Fibroblast of lung (primary cell): ENCODE measurements at regions not wholly inside any gene's neighbourhood (a gene's known extent, or its start where the extent isn't known, plus 50 kb on each side); places are given as distances from the start of the nearest gene placed in this dataset.

Source experiments
- DNase-seq, 2 donors: peaks; one replicate each; pipeline versions ENCODE4 v3.0.0 to v3.0.0-alpha.2; 2010; ENCODE audit warnings: low read depth in 2 of 2
- H2AFZ ChIP-seq: 2 replicates; pipeline ENCODE4 v1.5.1; 2012; ENCODE audit warnings: low read length, control low read depth, inconsistent platforms
- H3K27ac ChIP-seq: 2 replicates; pipeline ENCODE4 v1.5.1; 2011; ENCODE audit warnings: low read length, control low read depth; ENCODE audit not compliant: insufficient read depth
- H3K27me3 ChIP-seq: 2 replicates; pipeline ENCODE4 v1.5.1; 2011; ENCODE audit warnings: mild to moderate bottlenecking, low read length; ENCODE audit not compliant: control insufficient read depth, insufficient read depth
- H3K36me3 ChIP-seq: 2 replicates; pipeline ENCODE4 v1.5.1; 2011; ENCODE audit warnings: low read length; ENCODE audit not compliant: control insufficient read depth, insufficient read depth
- H3K4me1 ChIP-seq: 2 replicates; pipeline ENCODE4 v1.5.1; 2011; ENCODE audit warnings: low read length; ENCODE audit not compliant: control insufficient read depth, insufficient read depth; ENCODE audit errors: extremely low read depth
- H3K4me2 ChIP-seq: 2 replicates; pipeline ENCODE4 v1.5.1; 2011; ENCODE audit warnings: low read length, control low read depth; ENCODE audit not compliant: insufficient read depth; ENCODE audit errors: extremely low read depth
- H3K4me3 ChIP-seq, 4 experiments: fragments of 200-600 bp in 1 of 4; sonication (generic) in 1 of 4; replicated peaks in 1 of 4; 2 replicates each; pipeline ENCODE4 v1.5.1; 2011 to 2016; ENCODE audit warnings: low read length in 4 of 4, low read depth in 3 of 4, mild to moderate bottlenecking in 3 of 4, control low read depth in 2 of 4, inconsistent platforms in 1 of 4, mixed read lengths in 1 of 4; ENCODE audit not compliant: insufficient read depth in 1 of 4; ENCODE audit errors: control extremely low read depth in 1 of 4
- H3K79me2 ChIP-seq: 2 replicates; pipeline ENCODE4 v1.5.1; 2012; ENCODE audit warnings: mild to moderate bottlenecking, low read length, inconsistent platforms; ENCODE audit not compliant: control insufficient read depth, insufficient read depth
- H3K9ac ChIP-seq: 2 replicates; pipeline ENCODE4 v1.5.1; 2011; ENCODE audit warnings: mild to moderate bottlenecking, low read length, control low read depth; ENCODE audit not compliant: insufficient read depth
- H3K9me3 ChIP-seq: 2 replicates; pipeline ENCODE4 v1.5.1; 2012; ENCODE audit warnings: low read depth, low read length; ENCODE audit not compliant: control insufficient read depth, insufficient read depth
- H4K20me1 ChIP-seq: 2 replicates; pipeline ENCODE4 v1.5.1; 2011; ENCODE audit warnings: low read length; ENCODE audit not compliant: control insufficient read depth, insufficient read depth; ENCODE audit errors: extremely low read depth
- EZH2 ChIP-seq: IDR thresholded peaks from 2 replicates; pipeline ENCODE4 v1.5.1; 2012; ENCODE audit warnings: low read length, control low read depth, mild to moderate bottlenecking; ENCODE audit errors: missing control alignments
- TF ChIP-seq, protein P1 (sequence below), 2 donors: IDR thresholded peaks in 1 of 2; conservative IDR thresholded peaks in 1 of 2; 1 replicate in 1 of 2; 2 replicates in 1 of 2; pipeline ENCODE4 v1.5.1; 2011 to 2012; ENCODE audit warnings: low read length in 2 of 2, control low read depth in 1 of 2, inconsistent platforms in 1 of 2, low read depth in 1 of 2, mild to moderate bottlenecking in 1 of 2

DNA sequence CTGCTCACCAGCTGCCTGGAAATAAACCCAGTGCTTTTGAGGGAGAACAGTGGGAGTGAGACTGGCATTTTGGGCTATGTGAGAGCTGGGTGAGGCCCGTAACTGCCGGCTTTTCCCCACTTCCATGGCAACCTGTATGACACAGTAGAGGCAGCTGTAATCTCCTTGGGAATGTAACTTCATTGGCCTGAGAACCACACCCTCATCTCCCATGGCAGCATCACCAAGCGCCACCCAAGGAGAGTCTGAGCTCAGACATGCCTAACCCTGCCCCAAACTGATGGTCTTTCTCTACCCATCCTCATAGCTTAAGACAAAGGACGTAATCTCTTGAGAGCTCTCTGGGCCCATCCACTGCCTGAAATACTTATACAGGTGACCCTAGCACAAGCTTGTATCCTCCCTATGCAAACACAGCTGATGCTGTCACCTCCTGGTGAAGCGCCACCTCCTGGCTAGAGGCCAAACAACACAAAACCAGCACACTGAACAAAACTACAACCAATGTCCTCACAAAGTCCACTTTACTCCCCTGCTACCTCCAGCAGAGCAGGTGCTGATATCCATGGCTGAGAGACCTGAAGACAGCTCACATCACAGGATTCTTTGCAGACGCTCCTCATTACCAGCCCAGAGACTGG is 763.4 kb upstream of the NRXN1 start:
- H3K4me1 ChIP-seq: no peaks in the 10 kb centered on the region

DNA sequence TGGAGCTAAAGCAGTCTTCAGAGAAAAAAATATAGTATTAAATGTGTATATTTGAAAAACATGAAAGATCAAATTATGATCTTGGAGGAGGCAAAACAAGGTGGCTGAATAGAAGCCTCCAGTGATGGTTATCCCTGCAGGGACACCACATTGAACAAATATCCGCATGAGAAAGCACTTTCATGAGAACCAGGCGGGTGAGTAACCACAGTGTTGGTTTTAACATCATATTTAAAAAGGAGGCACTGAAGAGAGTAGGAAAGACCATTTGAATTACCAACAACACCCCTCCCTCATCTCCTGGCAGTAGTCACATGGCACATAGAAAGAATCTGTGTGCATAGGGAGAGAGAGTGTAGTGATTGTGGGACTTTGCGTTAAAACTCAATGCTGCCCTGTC is 759.6 kb upstream of the NRXN1 start:
- H3K4me2 ChIP-seq: no peak overlapping the region

More for the DNA sequence above, 763.4 kb upstream of the NRXN1 start:
- no peaks in the 10 kb centered on the region for H3K27me3 ChIP-seq
- no peak overlapping the region for H3K4me2 ChIP-seq
- no peaks in the 10 kb centered on the region for H3K79me2 ChIP-seq
- no peak overlapping the region for H3K9ac ChIP-seq
- DNase-seq: no peak
- H4K20me1 ChIP-seq: no peaks in the 10 kb centered on the region
- H2AFZ ChIP-seq: no peak overlapping the region
- H3K4me3 ChIP-seq: no peak overlapping the region
- no peaks in the 10 kb centered on the region for H3K9me3 ChIP-seq
- TF ChIP-seq, protein P1, sequence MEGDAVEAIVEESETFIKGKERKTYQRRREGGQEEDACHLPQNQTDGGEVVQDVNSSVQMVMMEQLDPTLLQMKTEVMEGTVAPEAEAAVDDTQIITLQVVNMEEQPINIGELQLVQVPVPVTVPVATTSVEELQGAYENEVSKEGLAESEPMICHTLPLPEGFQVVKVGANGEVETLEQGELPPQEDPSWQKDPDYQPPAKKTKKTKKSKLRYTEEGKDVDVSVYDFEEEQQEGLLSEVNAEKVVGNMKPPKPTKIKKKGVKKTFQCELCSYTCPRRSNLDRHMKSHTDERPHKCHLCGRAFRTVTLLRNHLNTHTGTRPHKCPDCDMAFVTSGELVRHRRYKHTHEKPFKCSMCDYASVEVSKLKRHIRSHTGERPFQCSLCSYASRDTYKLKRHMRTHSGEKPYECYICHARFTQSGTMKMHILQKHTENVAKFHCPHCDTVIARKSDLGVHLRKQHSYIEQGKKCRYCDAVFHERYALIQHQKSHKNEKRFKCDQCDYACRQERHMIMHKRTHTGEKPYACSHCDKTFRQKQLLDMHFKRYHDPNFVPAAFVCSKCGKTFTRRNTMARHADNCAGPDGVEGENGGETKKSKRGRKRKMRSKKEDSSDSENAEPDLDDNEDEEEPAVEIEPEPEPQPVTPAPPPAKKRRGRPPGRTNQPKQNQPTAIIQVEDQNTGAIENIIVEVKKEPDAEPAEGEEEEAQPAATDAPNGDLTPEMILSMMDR (conservative IDR thresholded peaks at IDR 0.05 in 1 of 2, IDR thresholded peaks at IDR 0.05 in 1 of 2; ENCODE audit: low read depth in 1 of 2, low read length in 2 of 2): peak in 1 of 2 donors; percentile 10
- no peak for TF ChIP-seq EZH2
- no peak overlapping the region for H3K27ac ChIP-seq
- H3K36me3 ChIP-seq: no peaks in the 10 kb centered on the region

GRCh38 chr2:51790854-51791253 is 758.9 kb upstream of the NRXN1 start:
- H3K36me3 ChIP-seq: no peaks in the 10 kb centered on the region
- TF ChIP-seq EZH2: no peak
- TF ChIP-seq, protein P1 (conservative IDR thresholded peaks at IDR 0.05 in 1 of 2, IDR thresholded peaks at IDR 0.05 in 1 of 2; ENCODE audit: low read depth in 1 of 2, low read length in 2 of 2): no peak
- no peaks in the 10 kb centered on the region for H3K9me3 ChIP-seq
- no peak overlapping the region for H3K9ac ChIP-seq
- H3K4me1 ChIP-seq: no peaks in the 10 kb centered on the region
- H3K27ac ChIP-seq: no peak overlapping the region
- DNase-seq: no peak
- H3K27me3 ChIP-seq: no peaks in the 10 kb centered on the region
- no peak overlapping the region for H2AFZ ChIP-seq
- H3K79me2 ChIP-seq: no peaks in the 10 kb centered on the region
- H3K4me2 ChIP-seq: no peak overlapping the region
- no peak overlapping the region for H3K4me3 ChIP-seq
- H4K20me1 ChIP-seq: no peaks in the 10 kb centered on the region

More for the DNA sequence above, 759.6 kb upstream of the NRXN1 start:
- no peaks in the 10 kb centered on the region for H3K79me2 ChIP-seq
- no peaks in the 10 kb centered on the region for H3K27me3 ChIP-seq
- no peak overlapping the region for H3K27ac ChIP-seq
- DNase-seq: no peak
- H3K36me3 ChIP-seq: no peaks in the 10 kb centered on the region
- no peaks in the 10 kb centered on the region for H4K20me1 ChIP-seq
- H3K9me3 ChIP-seq: no peaks in the 10 kb centered on the region
- H3K9ac ChIP-seq: no peak overlapping the region
- no peaks in the 10 kb centered on the region for H3K4me1 ChIP-seq
- H3K4me3 ChIP-seq: no peak overlapping the region
- TF ChIP-seq EZH2: no peak
- TF ChIP-seq, protein P1 (conservative IDR thresholded peaks at IDR 0.05 in 1 of 2, IDR thresholded peaks at IDR 0.05 in 1 of 2; ENCODE audit: low read depth in 1 of 2, low read length in 2 of 2): no peak
- no peak overlapping the region for H2AFZ ChIP-seq
